Muscle layer of colon (tissue), 2 donors: ENCODE measurements at regions not wholly inside any gene's neighbourhood (a gene's known extent, or its start where the extent isn't known, plus 50 kb on each side); places are given as distances from the start of the nearest gene placed in this dataset.

ENCODE experiments used
- H3K27ac ChIP-seq: one replicate; pipeline ENCODE4 v1.7.0; 2013; ENCODE audit warnings: low read depth, mild to moderate bottlenecking, low read length, moderate library complexity
- H3K27me3 ChIP-seq, 2 donors: one replicate each; pipeline ENCODE4 v1.7.0; 2013; ENCODE audit warnings: low read length in 2 of 2, mild to moderate bottlenecking in 2 of 2; ENCODE audit not compliant: insufficient read depth in 2 of 2, control insufficient read depth in 1 of 2
- H3K36me3 ChIP-seq: one replicate; pipeline ENCODE4 v1.7.0; 2013; ENCODE audit warnings: mild to moderate bottlenecking, low read length; ENCODE audit not compliant: insufficient read depth
- H3K4me1 ChIP-seq: one replicate; pipeline ENCODE4 v1.7.0; 2013; ENCODE audit warnings: mild to moderate bottlenecking, low read length; ENCODE audit not compliant: insufficient read depth
- H3K4me3 ChIP-seq, 2 donors: one replicate each; pipeline ENCODE4 v1.7.0; 2013; ENCODE audit warnings: low read length in 2 of 2, low read depth in 1 of 2, mild to moderate bottlenecking in 1 of 2, moderate library complexity in 1 of 2
- H3K9ac ChIP-seq: one replicate; pipeline ENCODE4 v1.7.0; 2013; ENCODE audit warnings: low read length
- H3K9me3 ChIP-seq: one replicate; pipeline ENCODE4 v1.7.0; 2013; ENCODE audit warnings: mild to moderate bottlenecking, low read length
- donor health status: abdominal sarcoma.
- donor health status: Adenocarcinoma of cecum.

DNA sequence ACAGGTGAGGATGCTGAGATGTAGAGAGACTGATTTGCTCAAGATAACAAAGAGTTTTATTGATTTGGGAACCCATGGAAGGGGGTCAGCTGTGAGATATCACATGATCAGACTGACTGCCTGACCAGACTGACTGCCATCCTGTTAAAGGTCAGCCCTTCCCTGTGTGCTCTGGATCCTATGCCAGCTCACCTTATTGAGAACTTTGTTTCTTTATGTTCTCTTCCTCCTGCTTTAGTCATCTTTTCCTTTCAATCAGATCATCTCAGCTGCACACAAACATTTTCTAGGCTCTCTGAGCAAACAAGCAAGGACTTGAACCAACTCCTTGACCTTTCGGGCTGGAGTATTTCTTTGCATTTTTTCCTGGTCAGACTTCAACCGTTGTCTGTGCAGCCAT lies 50.0 kb upstream of the MTPN start:
- Histone ChIP-seq H3K4me3 (no peak overlapping the region), H3K27ac (no peak overlapping the region), H3K9me3 (no peaks in the 10 kb centered on the region), H3K4me1 (peaks cover 11% of the 10 kb centered on the region), H3K9ac (no peak overlapping the region), H3K27me3 (no peaks in the 10 kb centered on the region), H3K36me3 (no peaks in the 10 kb centered on the region)
